NCI-H146 (cell line): ENCODE measurements at regions not wholly inside any gene's neighbourhood (a gene's known extent, or its start where the extent isn't known, plus 50 kb on each side); places are given as distances from the start of the nearest gene placed in this dataset.

Experiments
- DNase-seq: peaks from one replicate; lab custom pipeline; 2025; lab: John Stamatoyannopoulos, UW

DNA sequence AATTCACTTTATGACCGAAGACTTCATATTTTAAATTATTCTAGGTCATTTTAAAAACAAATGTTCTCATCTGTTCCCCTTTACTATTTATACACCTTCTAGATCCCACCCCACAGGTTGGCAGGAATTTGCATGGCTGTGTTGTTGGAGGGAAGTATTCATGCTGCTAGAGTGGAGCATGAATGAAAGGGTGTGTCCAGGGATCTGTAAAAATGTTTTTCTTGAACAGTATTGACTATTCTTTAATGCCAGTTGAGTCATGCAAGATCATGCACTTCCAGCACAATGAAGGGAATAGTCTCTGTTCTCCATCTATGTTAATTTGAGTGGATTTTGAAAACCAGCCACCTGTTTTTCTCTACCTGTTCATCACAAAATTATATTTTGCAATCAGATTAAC is 52.0 kb upstream of the COL3A1 start:
- no peak for DNase-seq
